ENCODE measurements at regions not wholly inside any gene's neighbourhood (a gene's known extent, or its start where the extent isn't known, plus 50 kb on each side); places are given as distances from the start of the nearest gene placed in this dataset.
"Not testable (repeated sequence)": the region's sequence is repeated elsewhere in the genome, so short reads cannot be mapped to it uniquely, and the experiment has no call there.

- TF ChIP-seq CTCF (IDR thresholded peaks at IDR 0.05 in 4 of 5, conservative IDR thresholded peaks at IDR 0.05 in 1 of 5); POLR2A (IDR thresholded peaks at IDR 0.05): not testable (repeated sequence)
Observed at GRCh38 chr17:46445411-46445810, 66.9 kb upstream of the LRRC37A2 start.
